Activated B cell treated with CpG ODN at 0.5 μM for 24 hours (primary cell): ENCODE measurements at regions not wholly inside any gene's neighbourhood (a gene's known extent, or its start where the extent isn't known, plus 50 kb on each side); places are given as distances from the start of the nearest gene placed in this dataset.
"Not testable (repeated sequence)": the region's sequence is repeated elsewhere in the genome, so short reads cannot be mapped to it uniquely, and the experiment has no call there.

ENCODE experiments used
- ATAC-seq: fragments of 200-7000 bp; cut with Tn5 transposase; one replicate; pipeline ENCODE4 v1.10.0; 2021; ENCODE audit warnings: low read depth, mild to moderate bottlenecking, moderate library complexity
- CTCF ChIA-PET: fragments of 350-600 bp; sonication (Branson Sonifier 250); formaldehyde crosslinking; loops from one replicate; lab custom pipeline; 2021; ENCODE audit warnings: antibody characterized with exemption; lab: Charles Lee
- POLR2A ChIA-PET: fragments of 350-600 bp; sonication (Branson Sonifier 250); formaldehyde crosslinking; loops from one replicate; lab custom pipeline; 2021; ENCODE audit warnings: antibody characterized with exemption; lab: Charles Lee
- DNase-seq: peaks from one replicate; pipeline ENCODE4 v3.0.0; 2022
- H3K27ac Mint-ChIP-seq: one replicate; pipeline ENCODE4 v1.8.0; 2020; ENCODE audit warnings: mixed read lengths
- H3K27me3 Mint-ChIP-seq: one replicate; pipeline ENCODE4 v1.8.0; 2021; ENCODE audit warnings: mixed read lengths
- H3K36me3 Mint-ChIP-seq: one replicate; pipeline ENCODE4 v1.8.0; 2021; ENCODE audit warnings: low read depth, mixed read lengths
- H3K4me1 Mint-ChIP-seq: one replicate; pipeline ENCODE4 v1.8.0; 2021; ENCODE audit warnings: mixed read lengths
- H3K4me3 Mint-ChIP-seq: one replicate; pipeline ENCODE4 v1.8.0; 2020; ENCODE audit warnings: mild to moderate bottlenecking, mixed read lengths
- H3K9me3 Mint-ChIP-seq: one replicate; pipeline ENCODE4 v1.8.0; 2020; ENCODE audit warnings: mixed read lengths
- intact Hi-C: fragments of 100-400 bp; cut with micrococcal nuclease; formaldehyde crosslinking; loops from one replicate; pipeline ENCODE4 v1.15.1; 2024
- TF ChIP-seq, protein P1 (sequence below): fragments of 200-600 bp; IDR thresholded peaks from one replicate; pipeline ENCODE4 v1.8.0; 2022; ENCODE audit warnings: antibody characterized with exemption, mild to moderate bottlenecking

DNA sequence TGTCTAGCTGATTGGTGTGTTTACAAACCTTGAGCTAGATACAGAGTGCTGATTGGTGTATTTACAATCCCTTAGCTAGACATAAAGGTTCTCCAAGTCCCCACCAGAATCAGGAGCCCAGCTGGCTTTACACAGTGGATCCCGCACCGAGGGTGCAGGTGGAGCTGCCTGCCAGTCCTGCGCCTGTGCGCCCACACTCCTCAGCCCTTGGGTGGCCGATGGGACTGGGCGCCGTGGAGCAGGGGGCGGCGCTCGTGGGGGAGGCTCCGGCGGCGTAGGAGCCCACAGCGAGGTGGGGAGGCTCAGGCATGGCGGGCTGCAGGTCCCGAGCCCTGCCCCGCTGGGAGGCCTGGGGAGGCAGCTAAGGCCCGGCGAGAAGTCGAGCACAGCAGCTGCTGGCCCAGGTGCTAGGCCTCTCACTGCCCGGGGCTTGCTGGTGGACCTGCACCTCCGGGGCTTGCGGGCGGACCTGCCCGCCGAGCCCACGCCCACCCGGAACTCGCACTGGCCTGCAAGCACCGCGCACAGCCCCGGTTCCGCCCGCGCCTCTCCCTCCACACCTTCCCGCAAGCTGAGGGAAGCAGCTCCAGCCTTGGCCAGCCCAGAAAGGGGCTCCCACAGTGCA lies 51.0 kb upstream of the CDYL start:
- POLR2A ChIA-PET, intact Hi-C loops, DNase-seq: not testable (repeated sequence)

DNA sequence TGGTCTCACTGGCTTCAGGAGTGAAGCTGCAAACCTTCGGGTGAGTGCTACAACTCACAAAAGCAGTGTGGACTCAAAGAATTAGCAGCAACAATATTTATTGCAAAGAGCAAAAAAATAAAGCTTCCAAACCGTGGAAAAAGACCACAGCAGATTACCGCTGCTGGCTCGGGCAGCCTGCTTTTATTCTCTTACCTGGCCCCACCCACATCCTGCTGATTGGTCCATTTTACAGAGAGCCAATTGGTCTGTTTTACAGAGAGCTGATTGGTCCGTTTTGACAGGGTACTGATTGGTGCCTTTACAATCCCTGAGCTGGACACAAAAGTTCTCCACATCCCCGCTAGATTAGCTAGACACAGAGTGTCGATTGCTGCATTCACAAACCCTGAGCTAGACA lies 51.5 kb upstream of the CDYL start:
- CTCF ChIA-PET, ATAC-seq, intact Hi-C loops, H3K4me1 Mint-ChIP-seq, H3K9me3 Mint-ChIP-seq, H3K4me3 Mint-ChIP-seq, H3K27ac Mint-ChIP-seq, H3K36me3 Mint-ChIP-seq, H3K27me3 Mint-ChIP-seq, POLR2A ChIA-PET, DNase-seq: not testable (repeated sequence)

More for the DNA sequence above, 51.0 kb upstream of the CDYL start:
- H3K4me3 Mint-ChIP-seq, ATAC-seq, H3K27me3 Mint-ChIP-seq, CTCF ChIA-PET, H3K9me3 Mint-ChIP-seq, H3K27ac Mint-ChIP-seq, H3K36me3 Mint-ChIP-seq, H3K4me1 Mint-ChIP-seq: not testable (repeated sequence)

DNA sequence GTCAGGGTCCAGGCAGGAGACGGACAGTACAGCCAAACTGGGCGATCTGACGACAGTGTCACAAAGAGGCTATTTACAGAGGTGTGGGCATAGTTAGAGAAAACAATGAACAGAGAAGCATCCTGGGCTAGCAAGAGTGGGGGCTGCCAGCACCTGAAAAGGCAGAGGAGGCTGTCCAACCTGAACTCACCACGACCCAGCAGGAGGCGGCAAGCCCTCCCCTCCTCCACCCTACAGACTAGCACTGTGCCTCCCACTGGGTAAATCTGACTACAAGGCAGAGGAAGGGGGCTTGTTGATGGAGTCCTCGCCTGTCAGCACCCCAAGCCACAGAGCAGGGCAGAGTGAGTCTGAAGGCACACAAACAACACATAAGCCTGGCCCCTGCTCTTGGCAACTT lies 52.8 kb upstream of the CDYL start:
- intact Hi-C loops: no loop called here
- no peak for ATAC-seq
- TF ChIP-seq, protein P1, sequence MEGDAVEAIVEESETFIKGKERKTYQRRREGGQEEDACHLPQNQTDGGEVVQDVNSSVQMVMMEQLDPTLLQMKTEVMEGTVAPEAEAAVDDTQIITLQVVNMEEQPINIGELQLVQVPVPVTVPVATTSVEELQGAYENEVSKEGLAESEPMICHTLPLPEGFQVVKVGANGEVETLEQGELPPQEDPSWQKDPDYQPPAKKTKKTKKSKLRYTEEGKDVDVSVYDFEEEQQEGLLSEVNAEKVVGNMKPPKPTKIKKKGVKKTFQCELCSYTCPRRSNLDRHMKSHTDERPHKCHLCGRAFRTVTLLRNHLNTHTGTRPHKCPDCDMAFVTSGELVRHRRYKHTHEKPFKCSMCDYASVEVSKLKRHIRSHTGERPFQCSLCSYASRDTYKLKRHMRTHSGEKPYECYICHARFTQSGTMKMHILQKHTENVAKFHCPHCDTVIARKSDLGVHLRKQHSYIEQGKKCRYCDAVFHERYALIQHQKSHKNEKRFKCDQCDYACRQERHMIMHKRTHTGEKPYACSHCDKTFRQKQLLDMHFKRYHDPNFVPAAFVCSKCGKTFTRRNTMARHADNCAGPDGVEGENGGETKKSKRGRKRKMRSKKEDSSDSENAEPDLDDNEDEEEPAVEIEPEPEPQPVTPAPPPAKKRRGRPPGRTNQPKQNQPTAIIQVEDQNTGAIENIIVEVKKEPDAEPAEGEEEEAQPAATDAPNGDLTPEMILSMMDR: no peak

DNA sequence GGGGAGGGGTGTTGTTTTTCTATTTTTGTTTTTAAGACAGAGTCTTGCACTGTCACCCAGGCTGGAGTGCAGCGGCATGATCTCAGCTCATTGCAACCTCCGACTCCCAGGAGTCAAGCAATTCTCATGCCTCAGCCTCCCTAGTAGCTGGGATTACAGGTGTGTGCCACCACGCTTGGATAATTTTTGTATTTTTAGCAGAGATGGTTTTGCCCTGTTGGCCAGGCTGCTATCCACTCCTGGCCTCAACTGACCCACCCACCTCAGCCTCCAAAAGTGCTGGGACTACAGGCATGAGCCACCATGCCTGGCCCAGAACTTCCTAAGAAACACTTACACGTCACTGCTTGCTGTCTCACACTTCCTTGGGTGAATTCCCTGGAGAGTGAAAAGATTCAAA lies 54.8 kb upstream of the CDYL start:
- intact Hi-C loops, H3K27ac Mint-ChIP-seq, CTCF ChIA-PET, POLR2A ChIA-PET, H3K27me3 Mint-ChIP-seq, ATAC-seq, DNase-seq, H3K9me3 Mint-ChIP-seq, H3K4me1 Mint-ChIP-seq, H3K36me3 Mint-ChIP-seq, H3K4me3 Mint-ChIP-seq: not testable (repeated sequence)

More for the DNA sequence above, 52.8 kb upstream of the CDYL start:
- Mint-ChIP-seq H3K27ac (no peak overlapping the region), H3K4me1 (no peaks in the 10 kb centered on the region), H3K27me3 (peaks cover 8% of the 10 kb centered on the region), H3K4me3 (no peak overlapping the region), H3K9me3 (no peaks in the 10 kb centered on the region), H3K36me3 (no peaks in the 10 kb centered on the region)
- ChIA-PET POLR2A (no interaction called here), CTCF (no interaction called here)
- no peak for DNase-seq

DNA sequence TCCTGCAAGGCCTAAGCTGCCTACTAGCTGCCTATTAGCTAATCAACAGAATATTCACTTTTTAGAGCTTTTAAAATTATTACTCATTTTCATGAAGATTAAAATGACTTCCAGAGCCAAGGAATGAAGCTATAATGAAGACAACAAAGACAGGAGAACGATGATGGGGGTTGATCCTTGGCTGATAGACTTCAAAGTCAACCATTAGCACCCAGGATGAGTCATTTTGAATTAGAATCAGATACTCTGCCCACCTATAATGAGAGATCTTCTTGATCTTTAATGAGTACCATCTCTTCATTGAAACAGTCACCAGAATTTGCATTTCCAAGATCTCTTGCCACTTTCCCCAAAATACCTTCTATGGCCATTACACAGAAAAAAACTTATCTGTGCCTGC lies 56.7 kb upstream of the CDYL start:
- intact Hi-C loops: no loop called here
- TF ChIP-seq, protein P1: no peak
- ChIA-PET POLR2A (no interaction called here), CTCF (no interaction called here)
- Mint-ChIP-seq H3K27me3 (peaks cover 3% of the 10 kb centered on the region), H3K27ac (no peak overlapping the region), H3K36me3 (no peaks in the 10 kb centered on the region), H3K9me3 (no peaks in the 10 kb centered on the region), H3K4me1 (no peaks in the 10 kb centered on the region), H3K4me3 (no peak overlapping the region)
- DNase-seq (no peak), ATAC-seq (no peak)

DNA sequence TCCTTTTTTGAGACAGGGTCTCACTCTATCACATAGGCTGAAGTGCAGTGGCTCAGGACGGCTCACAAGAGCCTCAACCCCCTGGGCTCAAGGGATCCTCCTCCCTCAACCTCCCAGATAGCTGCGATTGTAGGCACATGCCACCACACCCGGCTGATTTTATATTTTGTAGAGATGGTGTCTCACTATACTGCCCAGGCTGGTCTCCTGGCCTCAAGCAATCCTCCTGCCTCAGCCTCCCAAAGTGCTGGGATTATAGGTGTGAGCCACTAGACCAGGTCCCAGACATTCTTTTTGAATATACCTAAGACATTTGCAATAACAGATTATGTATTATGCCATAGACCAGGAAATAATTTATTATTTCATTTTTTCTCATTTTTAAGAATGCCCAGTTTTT lies 58.3 kb upstream of the CDYL start:
- H3K4me1 Mint-ChIP-seq: no peaks in the 10 kb centered on the region
- DNase-seq: no peak
- H3K36me3 Mint-ChIP-seq: no peaks in the 10 kb centered on the region
- TF ChIP-seq, protein P1: no peak
- no peak for ATAC-seq
- CTCF ChIA-PET: no interaction called here
- no peak overlapping the region for H3K27ac Mint-ChIP-seq
- POLR2A ChIA-PET: no interaction called here
- H3K27me3 Mint-ChIP-seq: peaks cover 2% of the 10 kb centered on the region
- no peak overlapping the region for H3K4me3 Mint-ChIP-seq
- no peaks in the 10 kb centered on the region for H3K9me3 Mint-ChIP-seq
- intact Hi-C loops: no loop called here

DNA sequence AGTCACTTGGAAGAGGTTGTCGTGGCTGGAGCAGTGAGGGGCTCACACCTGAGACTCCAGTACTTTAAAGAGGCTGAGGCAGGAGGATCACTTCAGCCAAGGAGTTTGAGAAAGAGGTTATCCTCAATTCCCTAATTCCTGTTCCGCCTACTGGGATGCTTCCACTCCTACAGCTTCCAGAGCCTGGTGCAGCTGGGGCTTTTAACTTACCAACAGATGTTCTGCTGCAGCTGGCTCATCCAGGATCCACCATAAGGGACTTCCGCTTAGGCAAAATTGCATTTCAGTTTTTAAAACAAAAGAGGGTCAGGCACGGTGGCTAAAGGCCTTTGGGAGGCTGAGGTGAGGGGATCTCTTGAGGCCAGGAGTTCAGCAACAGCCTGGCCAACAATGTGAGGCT lies 59.1 kb upstream of the CDYL start:
- no peaks in the 10 kb centered on the region for H3K36me3 Mint-ChIP-seq
- H3K27ac Mint-ChIP-seq: no peak overlapping the region
- peaks cover 2% of the 10 kb centered on the region for H3K27me3 Mint-ChIP-seq
- ChIA-PET POLR2A (no interaction called here), CTCF (no interaction called here)
- intact Hi-C loops: no loop called here
- no peak for DNase-seq
- no peaks in the 10 kb centered on the region for H3K4me1 Mint-ChIP-seq
- TF ChIP-seq, protein P1: no peak
- ATAC-seq: no peak
- no peaks in the 10 kb centered on the region for H3K9me3 Mint-ChIP-seq
- no peak overlapping the region for H3K4me3 Mint-ChIP-seq
